HG03469 (cell line): ENCODE measurements at regions not wholly inside any gene's neighbourhood (a gene's known extent, or its start where the extent isn't known, plus 50 kb on each side); places are given as distances from the start of the nearest gene placed in this dataset.

Experiments used
- ATAC-seq: cut with Tn5 transposase; IDR thresholded peaks from one replicate; pipeline ENCODE4 v1.9.1; 2021; ENCODE audit warnings: mild to moderate bottlenecking, moderate library complexity, moderate number of reproducible peaks; ENCODE audit not compliant: unreplicated experiment

DNA sequence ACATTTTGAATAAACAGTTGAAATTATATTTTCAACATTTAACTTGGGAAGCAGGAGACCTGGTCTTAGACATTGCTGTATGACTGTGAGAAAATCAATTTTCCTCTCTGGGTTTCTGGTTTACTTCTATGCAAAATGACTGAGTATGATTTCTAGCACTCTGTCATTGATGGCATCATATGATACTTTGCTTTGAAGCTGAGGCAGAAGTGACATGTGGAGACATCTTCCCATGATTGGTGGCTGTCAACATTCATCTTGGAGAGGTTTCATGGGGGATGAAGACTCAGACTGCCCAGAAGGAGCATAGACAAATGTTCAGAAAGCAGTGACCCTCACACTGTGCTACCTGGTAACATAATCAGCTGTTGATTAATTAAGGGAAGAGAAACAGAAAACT, 477.9 kb downstream of the PDCD6IP start:
- ATAC-seq, result no peak

DNA sequence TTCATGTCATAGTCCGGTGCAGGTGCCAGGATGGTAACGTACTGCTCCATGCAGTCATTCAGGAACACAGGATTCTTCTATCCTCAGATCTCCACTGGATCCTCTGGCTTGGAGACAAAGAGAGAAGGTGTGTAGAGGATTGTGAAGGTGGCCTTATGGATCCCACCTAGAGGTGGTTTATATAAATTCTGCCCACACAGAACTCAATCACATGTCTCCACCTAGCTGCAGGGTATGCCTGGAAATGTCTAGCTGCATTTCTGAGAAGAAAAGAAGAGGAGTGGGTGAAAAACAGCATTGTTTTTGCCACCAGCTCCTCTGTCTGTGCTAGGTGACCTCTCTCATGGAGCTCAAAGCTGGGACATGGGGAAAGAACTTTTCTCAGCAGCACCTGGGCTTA, 478.7 kb downstream of the PDCD6IP start:
- no peak for ATAC-seq

GRCh38 chr3:34279901-34280300, 481.5 kb downstream of the PDCD6IP start:
- no peak for ATAC-seq

DNA sequence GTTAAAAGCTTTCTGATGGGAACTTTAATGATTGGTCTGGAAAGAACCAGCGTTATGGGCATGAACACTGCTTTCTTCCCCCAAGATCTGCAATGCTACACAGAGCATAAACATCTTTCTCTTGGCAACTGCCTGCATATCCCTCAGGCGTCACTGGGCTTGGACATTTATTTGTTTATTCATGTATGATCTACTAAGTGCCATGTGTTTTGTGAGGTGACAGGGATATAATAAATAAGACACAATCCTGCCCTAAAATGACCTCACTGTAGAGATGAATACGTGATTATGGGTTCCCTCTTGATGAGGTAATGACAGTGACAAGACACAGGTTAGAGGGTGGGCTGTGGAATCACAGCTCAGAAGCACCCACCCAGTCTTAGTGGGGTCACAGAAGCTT, 485.3 kb downstream of the PDCD6IP start:
- no peak for ATAC-seq

DNA sequence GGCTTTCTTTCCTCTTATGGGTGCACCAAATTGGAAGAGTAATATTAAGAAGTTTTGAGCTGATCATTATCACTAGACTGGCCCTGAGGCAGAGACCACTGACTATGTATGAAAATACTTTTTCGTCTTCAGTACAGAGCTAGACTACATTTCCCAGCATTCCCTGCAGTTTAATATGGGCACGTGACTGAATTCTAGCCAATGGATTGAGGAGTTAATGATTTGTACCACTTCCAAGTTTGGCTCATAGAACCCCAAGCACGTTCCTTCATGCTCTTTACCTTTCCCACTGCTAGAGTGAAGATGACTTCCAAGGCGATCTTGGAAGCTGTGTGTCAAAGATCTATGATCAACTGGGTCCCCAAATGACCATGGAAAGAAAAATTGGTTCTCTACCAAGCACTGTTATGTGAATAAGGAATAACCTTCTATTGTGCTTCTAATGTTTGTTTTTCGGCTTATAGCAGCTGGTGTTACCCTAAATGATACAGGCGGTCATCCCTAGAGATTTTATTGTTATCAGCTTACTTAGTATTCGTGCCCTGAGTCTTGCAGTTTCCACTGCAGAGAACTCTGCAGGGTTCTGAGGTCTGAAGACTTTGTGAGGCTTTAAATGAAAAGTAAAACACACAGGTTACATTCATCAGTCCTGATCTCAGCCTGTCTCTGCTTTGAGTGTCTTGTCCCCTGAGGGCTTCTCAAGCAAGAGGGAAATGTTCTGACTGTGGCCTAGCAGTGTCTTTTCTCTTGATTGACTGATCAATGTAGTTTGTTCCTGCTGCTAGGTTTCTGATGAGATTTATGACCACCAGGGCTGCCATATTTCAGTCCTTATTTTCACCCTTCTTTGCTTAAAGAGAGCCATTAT, 486.8 kb downstream of the PDCD6IP start:
- no peak for ATAC-seq

DNA sequence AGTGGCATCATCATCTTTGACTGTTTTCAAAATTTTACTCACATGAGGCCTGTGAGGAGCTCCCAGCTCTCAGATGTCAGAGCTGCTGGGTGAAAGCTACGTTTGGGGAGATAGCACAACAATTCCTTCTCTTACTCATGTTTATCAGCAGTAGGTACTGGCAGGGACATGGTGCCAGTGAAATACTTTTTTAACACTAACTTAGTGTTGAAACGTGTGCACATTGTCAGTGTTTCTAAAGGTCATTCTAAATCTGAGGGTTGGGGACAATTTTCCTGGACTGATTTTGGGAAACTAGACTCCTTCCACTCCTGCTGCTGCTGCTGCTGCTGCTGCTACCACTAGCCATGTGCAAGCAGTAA, 487.4 kb downstream of the PDCD6IP start:
- no peak for ATAC-seq

GRCh38 chr3:34292605-34293300, 494.3 kb downstream of the PDCD6IP start:
- no peak for ATAC-seq

DNA sequence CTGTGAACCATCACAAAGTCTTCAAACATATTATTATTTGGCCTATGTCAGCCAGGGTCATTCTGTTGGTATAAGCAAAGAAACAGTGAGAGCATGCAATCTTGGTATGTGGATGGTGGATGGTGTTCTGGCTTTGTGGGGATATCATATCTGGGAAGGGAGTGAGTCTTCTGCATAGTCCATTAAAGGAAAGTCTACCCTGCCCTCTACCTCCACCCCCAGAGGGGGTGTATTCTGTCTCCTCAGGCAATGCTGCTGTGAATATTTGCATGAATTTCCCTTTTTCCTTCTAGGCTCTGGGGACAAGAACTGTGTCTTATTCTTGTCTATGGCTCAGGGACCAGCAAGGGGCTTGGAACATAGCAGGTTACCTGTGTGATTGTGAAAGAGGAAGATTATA, 495.8 kb downstream of the PDCD6IP start:
- ATAC-seq, result no peak

DNA sequence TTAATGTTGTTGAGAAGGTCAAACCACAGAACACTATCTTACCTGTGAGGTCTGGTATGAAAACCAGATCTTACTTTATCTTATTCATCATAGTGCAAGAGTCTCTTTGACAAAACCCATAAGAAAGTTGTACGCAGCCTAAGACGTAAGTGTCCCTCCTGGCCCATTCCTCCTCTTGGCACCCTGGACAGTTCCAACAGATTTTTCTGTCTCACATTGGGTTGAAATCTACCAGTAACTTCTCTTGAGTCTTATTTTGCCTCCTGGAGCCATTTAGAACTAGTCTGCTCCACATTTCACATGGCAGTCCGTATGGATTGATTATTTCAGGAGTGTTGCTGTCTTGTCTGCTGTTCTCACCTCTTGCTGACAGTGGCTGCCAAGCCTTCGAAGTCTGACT, 498.4 kb downstream of the PDCD6IP start:
- no peak for ATAC-seq

DNA sequence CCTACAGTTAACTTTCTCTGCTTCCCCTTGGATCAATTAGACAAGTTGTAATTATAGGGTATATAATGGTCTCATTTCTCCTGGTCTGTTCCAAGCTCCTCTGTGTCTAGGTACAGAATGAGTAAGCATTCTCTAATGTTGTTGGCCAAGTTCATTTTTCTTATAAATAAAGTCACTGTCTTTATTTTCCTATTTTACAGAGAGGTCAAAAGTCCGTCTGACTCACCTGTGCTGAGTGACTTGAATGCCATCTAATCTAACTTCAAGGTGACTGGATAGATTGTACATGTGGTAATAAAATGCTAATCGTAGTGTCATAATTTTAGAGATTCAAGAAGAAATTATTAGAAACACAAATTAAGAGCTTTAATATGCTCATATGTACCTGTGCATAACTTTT, 500.2 kb downstream of the PDCD6IP start:
- ATAC-seq, result no peak

DNA sequence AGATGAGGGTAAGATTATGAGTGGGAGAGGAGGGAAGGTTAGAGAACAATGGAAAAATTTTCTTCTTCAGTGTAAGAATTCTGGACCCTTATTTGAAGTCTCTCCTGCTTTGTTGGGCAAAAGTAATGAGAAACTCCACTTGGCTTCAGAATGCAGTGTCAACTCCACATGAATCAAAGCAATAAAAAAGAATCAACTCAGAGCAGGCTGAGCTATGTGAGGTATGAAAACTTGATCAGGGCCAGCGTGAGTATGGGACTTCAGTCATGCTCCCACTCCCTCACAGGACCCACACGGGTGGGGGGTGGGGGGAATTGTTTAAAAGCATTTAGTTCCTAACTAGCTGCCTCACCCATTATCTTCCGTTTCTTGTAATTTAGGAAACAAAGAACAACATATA, 502.2 kb downstream of the PDCD6IP start:
- ATAC-seq, result no peak

DNA sequence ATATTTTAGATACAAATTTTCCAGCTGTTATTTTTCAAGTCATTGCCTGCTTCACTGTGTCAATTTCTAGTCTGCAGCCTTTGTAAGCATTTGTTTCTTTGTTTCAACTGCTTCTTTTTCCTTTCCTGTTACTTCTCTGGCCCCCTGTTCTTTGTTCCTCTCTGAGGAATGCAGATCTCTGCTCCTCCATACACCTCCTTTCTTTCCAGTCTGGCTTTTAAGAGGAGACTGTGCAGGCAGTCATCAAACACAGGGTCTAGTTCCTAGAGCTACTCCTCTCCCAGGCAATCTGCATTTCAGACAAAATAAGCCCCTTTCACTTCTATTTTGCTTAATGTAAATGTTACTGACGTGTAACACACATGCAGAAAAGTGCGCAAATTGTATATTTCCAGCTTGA, 502.9 kb downstream of the PDCD6IP start:
- ATAC-seq, result no peak

GRCh38 chr3:34305266-34305665, 506.8 kb downstream of the PDCD6IP start:
- ATAC-seq, result no peak

DNA sequence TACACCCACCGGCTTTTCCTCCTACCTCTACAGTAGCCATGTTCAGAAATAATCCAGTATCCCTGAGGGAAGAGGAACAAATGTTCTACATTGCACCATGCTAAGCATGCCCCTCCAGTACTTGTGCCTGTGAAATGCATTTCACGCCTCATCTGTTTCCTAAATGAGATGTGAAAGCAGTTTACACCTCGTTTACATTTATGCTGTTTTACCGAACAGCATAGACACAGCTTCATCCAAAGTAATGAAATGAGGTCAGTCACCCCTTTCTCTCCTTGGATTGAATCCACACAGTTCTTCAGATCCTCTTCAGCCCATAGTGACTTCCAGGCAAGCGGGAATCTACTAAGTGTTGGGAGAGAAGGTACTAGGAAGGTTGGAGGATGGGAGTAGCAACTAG, 514.3 kb downstream of the PDCD6IP start:
- ATAC-seq, result no peak

DNA sequence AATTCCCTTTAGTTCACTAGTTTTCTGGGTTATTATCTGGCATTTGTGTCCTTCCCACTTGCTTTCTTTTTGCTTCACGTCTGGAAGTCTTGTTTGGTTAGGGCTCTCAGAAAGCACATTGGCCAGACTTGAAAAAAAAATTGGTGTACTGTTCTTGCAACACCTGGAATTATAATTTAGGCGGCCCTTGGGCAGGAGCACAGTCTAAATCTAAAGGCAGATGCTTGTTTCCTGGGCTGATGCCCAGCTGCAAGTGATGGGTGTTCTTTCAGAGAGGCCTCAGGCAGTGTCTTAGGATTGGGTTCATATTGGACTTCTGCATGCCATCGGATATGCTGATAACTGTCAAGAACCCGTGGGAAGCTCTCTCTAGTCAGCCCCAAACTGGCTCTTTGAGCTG, 521.5 kb downstream of the PDCD6IP start:
- ATAC-seq, result no peak

- peak; percentile 86 for ATAC-seq
These were observed 525.1 kb downstream of the PDCD6IP start for GRCh38 chr3:34323517-34323916.

GRCh38 chr3:34346656-34347055, 548.2 kb downstream of the PDCD6IP start:
- no peak for ATAC-seq

DNA sequence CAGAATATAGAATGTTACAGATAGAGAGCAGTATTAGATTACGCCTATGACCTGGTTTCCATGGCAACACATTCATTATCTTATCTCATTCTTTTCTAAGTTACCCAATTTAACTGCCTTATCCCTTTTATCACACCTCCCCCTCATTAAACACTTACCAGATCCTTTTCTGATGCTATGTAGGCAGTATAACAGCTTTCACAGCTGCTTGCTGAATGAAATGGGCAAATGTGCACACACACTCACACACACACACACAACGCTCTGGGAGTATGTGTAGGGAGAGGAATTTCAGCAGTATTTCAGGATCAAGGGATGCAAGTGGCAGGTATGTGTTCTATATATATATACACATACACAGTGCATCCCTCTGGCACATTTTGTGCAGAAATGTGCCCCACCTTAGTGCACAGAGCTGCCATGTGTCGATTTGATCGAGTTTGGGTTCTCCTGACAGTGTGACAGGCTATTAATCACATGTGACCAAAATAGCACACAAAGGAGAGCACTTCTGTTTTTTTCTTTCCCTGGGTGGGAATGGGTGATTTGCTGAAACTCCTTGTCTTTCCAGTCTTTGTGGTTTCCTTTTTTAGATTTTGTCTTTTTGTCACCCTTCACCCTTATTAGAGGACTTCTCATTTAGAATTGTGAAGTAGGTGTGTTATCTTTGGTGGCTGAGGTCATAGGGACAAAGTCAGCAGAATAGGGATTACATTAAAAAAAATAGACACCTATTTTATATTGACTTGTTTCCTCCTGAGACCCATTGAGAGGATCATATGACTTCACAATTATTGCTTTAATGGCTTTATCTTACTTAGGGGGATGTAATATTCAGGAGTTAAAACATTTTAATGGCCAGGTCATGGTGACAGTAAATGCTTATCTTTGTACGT, 553.7 kb downstream of the PDCD6IP start:
- no peak for ATAC-seq

DNA sequence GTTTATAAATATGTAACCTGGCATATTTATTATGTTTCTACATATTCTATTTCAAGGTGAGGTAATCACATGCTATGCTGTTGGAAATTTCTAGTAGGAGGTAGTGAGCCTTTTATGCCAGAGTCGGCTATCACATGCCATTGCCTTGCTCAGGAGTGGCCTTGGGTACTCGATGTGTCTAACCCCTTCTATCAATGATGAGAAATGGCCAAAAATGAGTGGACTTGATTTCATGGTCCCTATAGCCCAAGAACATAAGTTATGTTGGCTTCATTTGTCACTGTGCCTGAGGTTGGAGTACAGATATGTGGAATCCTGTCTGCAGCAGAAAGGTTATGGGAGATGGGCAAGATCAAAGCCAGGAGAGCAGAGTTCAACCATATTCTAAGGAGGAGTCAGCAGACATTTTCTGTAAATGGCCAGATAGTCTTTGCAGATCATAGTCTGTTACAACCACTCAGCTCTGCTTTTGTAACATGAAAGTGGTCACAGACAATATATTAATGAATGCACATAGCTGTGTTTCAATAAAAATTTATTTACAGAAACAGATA, 554.4 kb downstream of the PDCD6IP start:
- ATAC-seq, result no peak

DNA sequence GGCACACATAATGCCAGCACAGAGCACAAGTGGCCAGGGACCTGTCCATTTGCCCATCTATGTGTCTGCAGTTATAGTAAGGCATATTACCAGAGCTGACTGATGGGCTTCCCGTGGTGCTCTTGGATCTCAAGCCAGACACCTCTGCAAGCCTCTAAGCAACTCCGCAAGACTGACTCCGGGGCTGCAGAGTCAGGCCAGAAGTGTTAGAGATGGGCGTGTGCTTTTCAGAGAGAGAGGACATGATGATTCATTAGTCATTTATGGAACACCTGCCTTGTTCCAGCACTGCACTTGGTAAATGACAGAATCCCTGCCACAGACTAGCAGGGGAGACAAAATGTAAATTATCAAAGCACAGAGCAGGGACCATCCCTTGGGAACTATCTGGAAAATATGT, 559.0 kb downstream of the PDCD6IP start:
- no peak for ATAC-seq

DNA sequence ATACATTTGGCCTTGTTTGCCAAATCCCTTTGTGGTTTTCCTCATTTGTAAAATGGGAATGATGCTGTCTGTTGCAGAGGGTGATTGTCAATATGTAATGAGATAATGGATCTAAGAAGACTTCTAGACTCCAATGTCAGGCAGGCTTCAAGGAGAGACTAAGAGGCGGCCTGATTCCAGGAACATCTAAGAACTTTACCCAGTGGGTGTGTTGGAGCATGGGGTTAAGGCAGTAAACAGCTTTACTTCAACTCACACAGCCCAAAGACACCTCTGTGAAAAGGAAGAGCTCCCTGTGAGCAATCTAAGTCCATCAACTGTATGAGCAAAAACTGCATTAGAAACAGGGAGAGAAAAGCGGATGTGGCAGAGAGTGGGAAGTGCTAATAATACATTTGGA, 560.6 kb downstream of the PDCD6IP start:
- ATAC-seq, result no peak
